NB4 (cell line): ENCODE measurements at regions not wholly inside any gene's neighbourhood (a gene's known extent, or its start where the extent isn't known, plus 50 kb on each side); places are given as distances from the start of the nearest gene placed in this dataset.
"Not testable (repeated sequence)": the region's sequence is repeated elsewhere in the genome, so short reads cannot be mapped to it uniquely, and the experiment has no call there.

ENCODE experiments used
- DNase-seq: peaks from one replicate; pipeline ENCODE4 v3.0.0; 2010; ENCODE audit warnings: low read depth
- H3K4me3 ChIP-seq: one replicate; pipeline ENCODE4 v1.5.1; 2011; ENCODE audit warnings: mild to moderate bottlenecking, low read depth, low read length, moderate library complexity
- MYC ChIP-seq: IDR thresholded peaks from 2 replicates; pipeline ENCODE4 v1.6.1; 2011; ENCODE audit warnings: low read depth, low read length
- POLR2A ChIP-seq: IDR thresholded peaks from 2 replicates; pipeline ENCODE4 v1.6.1; 2011; ENCODE audit warnings: mild to moderate bottlenecking; ENCODE audit not compliant: insufficient read length; ENCODE audit errors: extremely low read depth
- TF ChIP-seq, protein P1 (sequence below): IDR thresholded peaks from one replicate; pipeline ENCODE4 v1.5.1; 2012; ENCODE audit warnings: low read depth, low read length
- TF ChIP-seq, protein P2 (sequence below): IDR thresholded peaks from 2 replicates; pipeline ENCODE4 v1.6.1; 2011; ENCODE audit warnings: low read depth, low read length

DNA sequence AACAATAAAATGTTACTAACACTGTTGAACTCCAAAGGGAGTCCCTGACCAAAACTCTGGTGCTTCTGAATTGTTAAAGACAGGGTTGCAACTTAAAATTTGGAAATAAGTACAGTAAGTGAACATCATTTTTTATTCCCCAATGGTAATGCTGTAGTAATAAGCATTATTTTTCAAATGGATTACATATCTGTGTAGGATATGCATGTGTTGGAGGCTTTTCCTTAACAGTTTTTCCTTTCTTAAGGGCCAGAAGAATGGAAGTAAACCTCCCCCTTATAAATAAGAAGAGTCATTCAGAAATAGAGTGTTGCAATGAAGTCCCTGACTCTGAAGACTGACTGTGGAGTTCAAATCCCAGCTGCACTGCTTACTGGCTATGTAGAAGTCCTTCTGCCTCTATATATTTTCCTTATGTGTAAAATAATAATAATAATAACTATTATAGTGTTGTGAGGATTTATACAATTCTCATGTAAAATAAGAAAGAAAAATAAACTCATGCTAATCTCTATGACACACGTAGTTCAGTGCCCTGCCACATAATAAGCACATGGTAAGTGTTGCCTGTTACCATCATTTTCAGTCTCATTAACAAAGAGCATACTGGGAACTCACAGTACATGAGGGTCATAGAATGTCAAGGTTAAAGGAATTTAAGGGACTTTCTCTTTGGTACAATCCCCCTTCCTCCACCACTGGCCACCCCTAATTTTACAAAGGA, 129.8 kb upstream of the SMLR1 start:
- H3K4me3 ChIP-seq = no peak overlapping the region
- no peak for TF ChIP-seq POLR2A
- DNase-seq = no peak

DNA sequence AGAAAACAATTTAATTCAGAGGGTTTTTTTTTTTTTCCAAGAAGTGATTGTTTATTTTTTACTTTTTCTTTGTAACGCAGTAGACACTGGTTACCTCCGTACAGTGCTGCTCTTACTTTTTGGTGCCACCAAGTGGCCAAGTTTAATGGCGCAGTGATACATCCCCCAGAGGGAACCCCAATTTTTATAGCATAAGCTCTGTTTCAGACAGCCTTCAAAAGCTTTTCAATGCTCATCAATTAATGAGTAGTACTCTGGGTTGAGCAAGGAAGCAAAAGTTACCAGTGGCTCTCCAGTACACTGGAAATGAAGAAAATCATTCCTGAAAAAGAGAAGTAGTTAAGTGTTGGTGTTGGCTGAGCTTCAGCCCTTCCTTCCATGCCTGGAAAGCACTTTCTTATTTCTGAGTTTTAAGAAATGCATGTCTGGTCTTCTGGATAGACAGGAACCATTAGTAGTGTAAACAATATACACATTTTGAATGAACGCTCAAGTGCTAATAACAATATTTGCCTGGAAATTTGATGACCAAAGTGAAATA, 129.1 kb upstream of the SMLR1 start:
- no peak overlapping the region for H3K4me3 ChIP-seq
- no peak for TF ChIP-seq MYC
- TF ChIP-seq, protein P1, sequence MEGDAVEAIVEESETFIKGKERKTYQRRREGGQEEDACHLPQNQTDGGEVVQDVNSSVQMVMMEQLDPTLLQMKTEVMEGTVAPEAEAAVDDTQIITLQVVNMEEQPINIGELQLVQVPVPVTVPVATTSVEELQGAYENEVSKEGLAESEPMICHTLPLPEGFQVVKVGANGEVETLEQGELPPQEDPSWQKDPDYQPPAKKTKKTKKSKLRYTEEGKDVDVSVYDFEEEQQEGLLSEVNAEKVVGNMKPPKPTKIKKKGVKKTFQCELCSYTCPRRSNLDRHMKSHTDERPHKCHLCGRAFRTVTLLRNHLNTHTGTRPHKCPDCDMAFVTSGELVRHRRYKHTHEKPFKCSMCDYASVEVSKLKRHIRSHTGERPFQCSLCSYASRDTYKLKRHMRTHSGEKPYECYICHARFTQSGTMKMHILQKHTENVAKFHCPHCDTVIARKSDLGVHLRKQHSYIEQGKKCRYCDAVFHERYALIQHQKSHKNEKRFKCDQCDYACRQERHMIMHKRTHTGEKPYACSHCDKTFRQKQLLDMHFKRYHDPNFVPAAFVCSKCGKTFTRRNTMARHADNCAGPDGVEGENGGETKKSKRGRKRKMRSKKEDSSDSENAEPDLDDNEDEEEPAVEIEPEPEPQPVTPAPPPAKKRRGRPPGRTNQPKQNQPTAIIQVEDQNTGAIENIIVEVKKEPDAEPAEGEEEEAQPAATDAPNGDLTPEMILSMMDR = peak; percentile 79
- TF ChIP-seq, protein P2, sequence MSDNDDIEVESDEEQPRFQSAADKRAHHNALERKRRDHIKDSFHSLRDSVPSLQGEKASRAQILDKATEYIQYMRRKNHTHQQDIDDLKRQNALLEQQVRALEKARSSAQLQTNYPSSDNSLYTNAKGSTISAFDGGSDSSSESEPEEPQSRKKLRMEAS = no peak
- no peak for TF ChIP-seq POLR2A
- peak; percentile 43 for DNase-seq

DNA sequence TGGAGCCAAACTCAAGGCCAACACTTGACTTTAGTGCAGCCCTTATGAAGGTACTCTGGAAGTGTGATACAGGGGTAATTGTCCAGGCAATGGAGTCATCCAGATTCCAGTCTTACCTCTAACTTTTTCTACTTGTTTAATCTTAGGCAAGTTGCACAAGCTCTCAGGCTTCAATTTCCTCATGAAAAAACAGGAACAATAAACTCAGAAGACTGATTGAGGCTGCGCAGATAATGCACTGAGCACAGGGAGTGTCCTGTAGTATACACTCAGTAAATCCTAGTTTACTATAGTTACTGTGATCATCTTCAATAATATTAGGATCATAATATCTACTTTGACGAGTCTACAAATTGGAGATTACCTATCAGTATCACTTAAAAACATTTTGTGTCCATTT, 127.5 kb upstream of the SMLR1 start:
- no peak for TF ChIP-seq POLR2A
- TF ChIP-seq, protein P2 = no peak
- TF ChIP-seq, protein P1 = no peak
- TF ChIP-seq MYC = no peak
- peak; percentile 28 for DNase-seq
- no peak overlapping the region for H3K4me3 ChIP-seq

DNA sequence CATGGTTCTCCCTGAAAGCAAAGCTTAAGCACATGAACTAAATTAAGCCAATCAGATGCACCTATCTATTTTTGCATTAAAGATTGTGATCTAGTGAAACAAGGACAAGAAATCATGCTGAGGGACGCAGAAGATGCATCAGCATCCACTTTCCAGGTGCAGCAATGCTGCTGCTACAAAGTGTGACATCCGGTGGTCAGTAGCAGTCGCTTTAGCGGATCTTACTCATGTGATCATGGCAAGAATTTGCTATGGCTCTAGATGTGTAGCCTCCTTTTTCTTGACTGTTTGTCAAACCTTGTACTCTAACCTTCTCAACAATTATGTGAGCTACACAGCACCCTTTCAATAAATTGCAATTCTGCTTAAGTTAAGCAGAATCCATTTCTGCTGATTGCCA, 126.8 kb upstream of the SMLR1 start:
- TF ChIP-seq, protein P2 = no peak
- TF ChIP-seq MYC (no peak), POLR2A (no peak)
- TF ChIP-seq, protein P1 = no peak
- no peak for DNase-seq
- H3K4me3 ChIP-seq = no peak overlapping the region

DNA sequence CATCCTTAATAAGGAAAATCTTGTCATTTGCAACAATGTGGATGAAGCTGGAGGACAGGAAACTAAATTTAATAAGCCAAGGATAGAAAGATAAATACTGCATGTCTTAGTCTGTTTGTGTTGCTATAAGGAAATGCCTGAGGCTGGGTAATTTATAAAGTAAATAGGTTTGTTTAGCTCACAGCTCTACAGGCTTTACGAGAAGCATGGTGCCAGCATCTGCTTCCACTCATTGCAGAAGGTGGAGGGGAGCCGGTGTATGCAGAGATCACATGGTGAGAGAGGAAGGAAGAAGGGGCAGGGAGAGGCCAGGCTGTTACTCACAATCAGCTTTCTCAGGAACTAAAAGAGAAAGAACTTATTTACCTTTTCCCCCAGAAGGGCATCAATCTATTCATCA, 118.9 kb upstream of the SMLR1 start:
- H3K4me3 ChIP-seq = no peak overlapping the region
- no peak for DNase-seq
- no peak for TF ChIP-seq MYC
- TF ChIP-seq, protein P1 = no peak
- TF ChIP-seq POLR2A = no peak
- TF ChIP-seq, protein P2 = no peak

DNA sequence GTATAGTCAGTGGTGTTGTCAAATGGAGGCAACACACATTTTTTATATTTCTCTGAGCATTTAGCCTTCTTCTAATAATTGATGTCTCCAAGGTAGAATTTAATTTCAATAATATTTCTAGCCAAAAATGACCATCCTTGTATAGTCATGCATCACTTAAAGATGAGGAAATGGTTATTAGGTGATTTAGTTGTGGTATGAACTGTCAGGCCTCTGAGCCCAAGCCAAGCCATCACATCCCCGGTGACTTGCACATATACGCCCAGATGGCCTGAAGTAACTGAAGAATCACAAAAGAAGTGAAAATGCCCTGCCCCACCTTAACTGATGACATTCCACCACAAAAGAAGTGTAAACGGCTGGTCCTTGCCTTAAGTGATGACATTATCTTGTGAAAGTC, 115.6 kb upstream of the SMLR1 start:
- DNase-seq = not testable (repeated sequence)

DNA sequence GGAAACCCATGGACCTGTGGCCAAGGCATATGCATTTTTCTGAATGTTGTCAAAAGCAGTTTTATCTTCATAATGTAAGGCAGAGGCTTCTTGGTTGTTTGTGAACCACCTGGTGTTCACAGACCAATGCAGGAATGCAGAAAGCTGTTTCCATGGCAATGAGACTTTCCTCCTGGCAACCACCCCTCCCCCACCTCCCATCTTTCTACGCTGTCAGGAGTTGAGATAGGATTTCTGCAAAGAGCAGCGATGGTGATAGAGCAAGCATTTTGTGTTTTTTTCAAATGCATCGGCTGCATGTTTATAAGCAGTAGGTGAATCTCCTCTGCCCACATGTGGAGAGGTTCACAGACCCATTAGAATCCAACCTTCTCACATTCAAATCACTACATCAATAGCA, 114.1 kb upstream of the SMLR1 start:
- no peak for TF ChIP-seq POLR2A
- TF ChIP-seq, protein P2 = no peak
- TF ChIP-seq, protein P1 = no peak
- no peak for TF ChIP-seq MYC
- DNase-seq = no peak
- no peak overlapping the region for H3K4me3 ChIP-seq

More for the DNA sequence above, 115.6 kb upstream of the SMLR1 start:
- H3K4me3 ChIP-seq = not testable (repeated sequence)
